Karpas-422 (cell line): ENCODE measurements at regions not wholly inside any gene's neighbourhood (a gene's known extent, or its start where the extent isn't known, plus 50 kb on each side); places are given as distances from the start of the nearest gene placed in this dataset.
A peak's percentile ranks its signal among the peaks of the same experiment; 100 is the strongest.

Experiments
- DNase-seq: peaks from one replicate; pipeline ENCODE4 v3.0.0-alpha.2; 2015
- H2AFZ ChIP-seq: fragments of 200-600 bp; sonication (generic); 2 replicates; pipeline ENCODE4 v1.6.1; 2014; ENCODE audit warnings: antibody characterized with exemption, low read length, mixed read lengths
- H3K27ac ChIP-seq: fragments of 200-600 bp; sonication (generic); 2 replicates; pipeline ENCODE4 v1.5.1; 2014; ENCODE audit warnings: mild to moderate bottlenecking, low read length, moderate library complexity
- H3K27me3 ChIP-seq: fragments of 200-600 bp; sonication (generic); 2 replicates; pipeline ENCODE4 v1.6.1; 2014; ENCODE audit warnings: low read length, mixed read lengths
- H3K36me3 ChIP-seq: fragments of 200-600 bp; sonication (generic); 2 replicates; pipeline ENCODE4 v1.6.1; 2014; ENCODE audit warnings: low read length, mixed read lengths; ENCODE audit not compliant: insufficient read depth
- H3K4me1 ChIP-seq: fragments of 200-600 bp; sonication (generic); 2 replicates; pipeline ENCODE4 v1.6.1; 2014; ENCODE audit warnings: mild to moderate bottlenecking, low read length, mixed read lengths
- H3K4me2 ChIP-seq: fragments of 200-600 bp; sonication (generic); 2 replicates; pipeline ENCODE4 v1.6.1; 2014; ENCODE audit warnings: low read length, low read depth, mild to moderate bottlenecking; ENCODE audit not compliant: poor library complexity, severe bottlenecking
- H3K4me3 ChIP-seq: fragments of 200-600 bp; sonication (generic); 2 replicates; pipeline ENCODE4 v1.5.1; 2014; ENCODE audit warnings: mild to moderate bottlenecking, antibody characterized with exemption, low read length, mixed read lengths
- H3K79me2 ChIP-seq: fragments of 200-600 bp; sonication (generic); 2 replicates; pipeline ENCODE4 v1.6.1; 2014; ENCODE audit warnings: mild to moderate bottlenecking, low read length, mixed read lengths
- H3K9ac ChIP-seq: fragments of 200-600 bp; sonication (generic); 2 replicates; pipeline ENCODE4 v1.6.0; 2014; ENCODE audit warnings: low read length
- H3K9me2 ChIP-seq: fragments of 200-600 bp; sonication (generic), shearing (Covaris generic); replicated peaks from 2 replicates; pipeline ENCODE4 v1.6.0; 2014; ENCODE audit warnings: mild to moderate bottlenecking, low read length, moderate library complexity; ENCODE audit not compliant: insufficient read depth
- H3K9me3 ChIP-seq: fragments of 300-700, 200-600 bp; sonication (generic); 2 replicates; pipeline ENCODE4 v1.6.1; 2014; ENCODE audit warnings: low read length, mixed read lengths
- H4K20me1 ChIP-seq: fragments of 200-600 bp; sonication (generic); 2 replicates; pipeline ENCODE4 v1.6.1; 2014; ENCODE audit warnings: mild to moderate bottlenecking, antibody characterized with exemption, low read length, low read depth; ENCODE audit not compliant: insufficient read depth

DNA sequence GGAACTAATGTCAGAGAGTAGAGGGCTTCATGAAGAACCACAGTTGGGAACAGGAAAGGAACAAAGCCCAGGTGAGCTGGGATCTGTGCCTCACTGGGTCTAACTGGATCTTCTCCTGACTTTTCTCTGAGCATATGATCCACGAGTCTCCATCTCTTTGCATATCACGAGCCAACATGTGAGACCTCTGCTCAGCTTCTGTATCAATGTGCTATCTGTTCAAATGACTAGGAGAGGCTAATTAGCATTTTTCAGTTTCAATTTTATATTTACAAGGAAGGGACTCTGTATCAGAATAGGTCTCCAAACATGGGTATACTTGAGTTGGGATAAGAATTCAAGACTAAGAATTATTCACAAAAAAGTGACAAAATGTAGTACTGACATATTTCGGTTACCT, 73.8 kb upstream of the SGCD start:
- Histone ChIP-seq H3K4me3 (no peak overlapping the region), H3K9me3 (no peaks in the 10 kb centered on the region), H3K36me3 (no peaks in the 10 kb centered on the region), H3K27ac (no peak overlapping the region), H3K79me2 (no peaks in the 10 kb centered on the region), H3K4me2 (no peak overlapping the region), H2AFZ (no peak overlapping the region), H4K20me1 (no peaks in the 10 kb centered on the region), H3K9me2 (no peaks in the 10 kb centered on the region), H3K27me3 (no peaks in the 10 kb centered on the region), H3K9ac (no peak overlapping the region), H3K4me1 (no peaks in the 10 kb centered on the region)
- no peak for DNase-seq

DNA sequence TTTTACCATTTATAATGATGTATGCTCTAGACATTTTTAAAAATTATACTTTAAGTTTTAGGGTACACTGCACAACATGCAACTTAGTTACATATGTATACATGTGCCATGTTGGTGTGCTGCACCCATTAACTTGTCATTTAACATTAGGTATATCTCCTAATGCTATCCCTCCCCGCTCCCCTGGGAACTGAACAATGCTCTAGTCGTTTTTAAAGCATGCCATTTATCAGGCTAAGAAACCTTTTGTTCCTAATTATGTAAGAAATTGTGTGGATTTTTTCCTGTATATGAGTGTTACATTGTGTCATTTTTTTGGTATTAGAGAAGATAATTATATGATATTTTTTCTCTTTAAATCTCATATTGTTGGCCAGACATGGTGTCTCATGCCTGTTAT, 72.8 kb upstream of the SGCD start:
- Histone ChIP-seq H3K27me3 (no peaks in the 10 kb centered on the region), H2AFZ (no peak overlapping the region), H3K9ac (no peak overlapping the region), H4K20me1 (no peaks in the 10 kb centered on the region), H3K27ac (no peak overlapping the region), H3K9me2 (no peaks in the 10 kb centered on the region), H3K36me3 (no peaks in the 10 kb centered on the region), H3K9me3 (no peaks in the 10 kb centered on the region), H3K79me2 (no peaks in the 10 kb centered on the region), H3K4me1 (no peaks in the 10 kb centered on the region), H3K4me2 (no peak overlapping the region), H3K4me3 (no peak overlapping the region)
- no peak for DNase-seq

DNA sequence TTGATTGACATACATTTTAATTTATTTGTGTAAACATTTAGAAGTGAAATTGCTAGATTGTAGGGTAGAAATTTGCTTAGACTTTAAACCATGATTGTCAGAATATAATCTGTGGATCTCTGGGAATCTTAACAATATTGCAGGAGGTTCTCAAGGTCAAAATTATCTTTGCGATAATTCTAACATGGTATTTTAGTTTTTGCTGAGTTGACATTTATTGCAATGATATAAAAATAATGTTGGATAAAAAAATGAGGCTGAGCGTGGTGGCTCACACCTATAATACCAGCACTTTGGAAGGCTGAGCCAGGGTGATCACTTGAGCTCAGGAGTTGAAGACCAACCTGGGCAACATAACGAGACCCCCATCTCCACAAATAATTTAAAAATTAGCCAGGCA, 70.3 kb upstream of the SGCD start:
- no peaks in the 10 kb centered on the region for H4K20me1 ChIP-seq
- no peaks in the 10 kb centered on the region for H3K27me3 ChIP-seq
- no peaks in the 10 kb centered on the region for H3K4me1 ChIP-seq

DNA sequence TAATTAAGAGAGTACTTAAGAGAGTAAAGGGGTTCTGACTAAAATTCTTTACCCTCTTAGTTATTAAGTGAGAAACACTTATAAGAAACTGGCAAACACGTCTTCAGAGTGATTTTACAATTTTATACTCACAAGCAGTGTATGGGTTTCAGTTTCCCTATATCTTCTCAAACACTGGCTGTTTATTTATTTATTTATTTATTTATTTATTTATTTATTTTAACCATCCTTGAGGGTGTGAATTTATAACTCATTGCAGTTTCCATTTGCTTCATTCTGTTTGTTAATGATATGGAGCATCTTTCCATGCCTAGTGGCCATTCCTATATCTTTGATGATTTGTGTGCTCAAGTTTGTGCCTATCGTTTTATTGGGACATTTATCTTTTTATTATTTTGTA, 68.0 kb upstream of the SGCD start:
- H3K36me3 ChIP-seq: no peaks in the 10 kb centered on the region
- H2AFZ ChIP-seq: no peak overlapping the region
- no peaks in the 10 kb centered on the region for H4K20me1 ChIP-seq
- no peak overlapping the region for H3K9ac ChIP-seq
- no peaks in the 10 kb centered on the region for H3K27me3 ChIP-seq
- H3K9me3 ChIP-seq: no peaks in the 10 kb centered on the region
- no peaks in the 10 kb centered on the region for H3K9me2 ChIP-seq
- no peak for DNase-seq
- no peak overlapping the region for H3K4me2 ChIP-seq
- no peak overlapping the region for H3K27ac ChIP-seq
- no peaks in the 10 kb centered on the region for H3K4me1 ChIP-seq
- no peaks in the 10 kb centered on the region for H3K79me2 ChIP-seq
- H3K4me3 ChIP-seq: no peak overlapping the region

More for the DNA sequence above, 70.3 kb upstream of the SGCD start:
- H3K4me3 ChIP-seq: no peak overlapping the region
- H3K9me2 ChIP-seq: no peaks in the 10 kb centered on the region
- H3K9me3 ChIP-seq: no peaks in the 10 kb centered on the region
- H3K4me2 ChIP-seq: no peak overlapping the region
- DNase-seq: no peak
- H2AFZ ChIP-seq: no peak overlapping the region
- no peak overlapping the region for H3K27ac ChIP-seq
- no peaks in the 10 kb centered on the region for H3K36me3 ChIP-seq
- no peaks in the 10 kb centered on the region for H3K79me2 ChIP-seq
- no peak overlapping the region for H3K9ac ChIP-seq

DNA sequence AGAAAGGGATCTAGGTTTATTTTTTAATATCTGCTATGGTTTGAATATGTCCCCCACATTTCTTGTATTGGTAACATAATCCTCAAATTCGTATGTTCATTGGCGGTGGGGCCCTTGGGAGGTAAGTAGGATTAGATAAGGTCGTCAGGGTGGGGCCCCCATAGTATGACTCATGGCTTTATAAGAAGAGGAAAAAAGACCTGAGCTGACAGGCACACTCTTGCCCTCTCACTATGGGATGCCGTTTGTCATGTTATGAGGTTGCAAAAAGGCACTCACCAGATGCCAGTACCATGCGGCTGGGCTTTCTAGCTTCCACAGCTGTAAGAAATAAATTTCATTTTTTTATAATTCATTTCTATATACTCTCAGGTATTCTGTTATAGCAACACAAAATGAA, 67.3 kb upstream of the SGCD start:
- DNase-seq: no peak
- Histone ChIP-seq H3K9me3 (no peaks in the 10 kb centered on the region), H2AFZ (no peak overlapping the region), H3K4me2 (no peak overlapping the region), H3K36me3 (no peaks in the 10 kb centered on the region), H3K4me3 (no peak overlapping the region), H3K27ac (no peak overlapping the region), H4K20me1 (no peaks in the 10 kb centered on the region), H3K9me2 (no peaks in the 10 kb centered on the region), H3K4me1 (no peaks in the 10 kb centered on the region), H3K27me3 (no peaks in the 10 kb centered on the region), H3K79me2 (no peaks in the 10 kb centered on the region), H3K9ac (no peak overlapping the region)

DNA sequence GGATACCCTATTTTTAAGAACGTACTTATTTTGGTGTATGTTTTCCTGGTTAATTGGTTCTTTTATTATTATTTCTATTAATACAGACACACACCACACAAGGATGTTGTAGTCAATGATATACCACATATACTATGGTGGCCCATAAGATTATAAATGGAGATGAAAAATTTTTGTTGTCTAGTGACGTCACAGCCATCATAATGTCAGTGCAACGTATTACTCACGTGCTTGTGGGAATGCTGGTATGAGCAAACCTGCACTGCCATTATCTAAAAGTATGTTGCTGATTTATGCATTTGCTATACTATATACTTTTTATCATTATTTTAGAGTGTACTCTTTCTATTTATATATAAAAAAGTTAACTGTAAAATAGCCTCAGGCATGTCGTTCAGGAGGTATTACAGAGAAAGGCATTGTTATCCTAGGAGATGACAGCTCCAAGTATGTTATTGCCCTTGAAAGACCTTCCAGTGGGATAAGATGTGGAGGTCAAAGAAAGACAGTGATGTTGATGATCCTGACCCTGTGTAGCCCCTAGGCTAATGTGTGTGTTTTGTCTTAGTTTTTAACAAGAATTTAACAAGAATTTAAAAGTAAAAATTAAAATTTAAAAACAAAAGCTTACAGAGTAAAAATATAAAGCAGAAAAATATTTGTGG, 65.6 kb upstream of the SGCD start:
- H3K4me3 ChIP-seq: no peak overlapping the region
- H3K27me3 ChIP-seq: no peaks in the 10 kb centered on the region
- H2AFZ ChIP-seq: no peak overlapping the region
- peak; percentile 40 for DNase-seq
- no peaks in the 10 kb centered on the region for H3K79me2 ChIP-seq
- H3K4me2 ChIP-seq: no peak overlapping the region
- H3K27ac ChIP-seq: no peak overlapping the region
- no peaks in the 10 kb centered on the region for H3K9me3 ChIP-seq
- H3K9me2 ChIP-seq: no peaks in the 10 kb centered on the region
- H4K20me1 ChIP-seq: no peaks in the 10 kb centered on the region
- H3K36me3 ChIP-seq: no peaks in the 10 kb centered on the region
- no peaks in the 10 kb centered on the region for H3K4me1 ChIP-seq
- no peak overlapping the region for H3K9ac ChIP-seq

DNA sequence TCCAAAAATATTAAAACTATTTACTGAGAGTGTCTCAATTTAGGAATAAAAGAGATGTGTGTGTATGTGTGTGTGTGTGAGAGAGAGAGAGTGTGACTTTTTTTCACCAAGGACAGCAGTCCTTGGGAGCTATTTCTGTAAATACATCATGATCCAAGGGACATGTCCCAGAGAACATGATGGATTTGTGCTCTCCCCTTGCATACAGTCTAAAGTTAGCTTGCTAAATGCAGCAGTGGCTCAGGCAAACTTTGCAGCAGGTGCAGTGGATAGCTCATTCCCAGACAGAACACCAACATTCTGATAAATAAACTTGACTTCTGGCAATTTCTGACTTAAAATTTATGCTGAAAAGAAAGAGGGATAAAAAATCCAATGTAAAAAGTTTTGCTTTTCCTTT, 55.4 kb upstream of the SGCD start:
- Histone ChIP-seq H3K4me3 (no peak overlapping the region), H3K9ac (no peak overlapping the region), H2AFZ (no peak overlapping the region), H3K36me3 (no peaks in the 10 kb centered on the region), H3K79me2 (no peaks in the 10 kb centered on the region), H3K4me1 (no peaks in the 10 kb centered on the region), H3K9me2 (no peaks in the 10 kb centered on the region), H3K27me3 (no peaks in the 10 kb centered on the region), H3K4me2 (no peak overlapping the region), H3K27ac (no peak overlapping the region), H4K20me1 (no peaks in the 10 kb centered on the region), H3K9me3 (no peaks in the 10 kb centered on the region)
- DNase-seq: no peak

DNA sequence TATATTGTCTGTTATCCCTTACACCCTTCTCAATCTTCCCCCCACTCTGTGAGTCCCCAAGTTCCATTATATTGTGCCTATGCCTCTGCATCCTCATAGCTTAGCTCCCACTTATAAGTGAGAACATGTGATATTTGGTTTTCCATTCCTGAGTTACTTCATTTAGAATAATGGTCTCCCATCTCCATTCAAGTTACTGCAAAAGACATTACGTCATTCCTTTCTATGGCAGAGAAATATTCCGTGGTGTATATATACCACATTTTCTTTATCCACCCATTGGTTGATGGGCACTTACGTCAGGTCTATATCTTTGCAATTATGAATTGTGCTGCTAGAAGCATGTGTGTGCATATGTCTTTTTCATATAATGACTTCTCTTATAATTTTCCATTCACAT, 54.8 kb upstream of the SGCD start:
- H3K9me3 ChIP-seq: no peaks in the 10 kb centered on the region
- H2AFZ ChIP-seq: no peak overlapping the region
- no peak overlapping the region for H3K9ac ChIP-seq
- H3K36me3 ChIP-seq: no peaks in the 10 kb centered on the region
- no peak overlapping the region for H3K4me3 ChIP-seq
- no peaks in the 10 kb centered on the region for H3K9me2 ChIP-seq
- no peaks in the 10 kb centered on the region for H3K4me1 ChIP-seq
- no peaks in the 10 kb centered on the region for H3K27me3 ChIP-seq
- no peaks in the 10 kb centered on the region for H3K79me2 ChIP-seq
- no peak overlapping the region for H3K27ac ChIP-seq
- DNase-seq: no peak
- no peaks in the 10 kb centered on the region for H4K20me1 ChIP-seq
- H3K4me2 ChIP-seq: no peak overlapping the region

DNA sequence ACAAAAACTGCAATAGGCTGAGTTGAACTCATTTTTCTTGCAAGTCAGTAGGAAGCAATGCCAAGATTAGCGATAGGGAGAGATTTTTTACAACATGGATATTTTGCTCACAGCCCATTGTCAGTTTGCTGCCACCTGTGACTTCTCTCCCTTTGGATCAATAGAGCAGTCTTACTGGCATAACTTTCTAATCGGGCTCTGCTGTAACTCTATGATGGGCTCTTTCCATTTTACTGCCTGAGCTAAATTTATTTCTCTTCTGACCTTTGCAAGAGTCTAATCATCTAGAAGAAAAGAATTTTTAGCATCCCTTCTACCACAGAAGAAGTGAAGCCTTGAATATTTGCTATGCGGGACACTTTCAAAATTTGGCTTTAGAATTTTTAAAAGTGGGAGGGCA, 53.6 kb upstream of the SGCD start:
- H3K4me2 ChIP-seq: no peak overlapping the region
- no peaks in the 10 kb centered on the region for H3K36me3 ChIP-seq
- no peaks in the 10 kb centered on the region for H3K79me2 ChIP-seq
- H3K4me3 ChIP-seq: no peak overlapping the region
- H3K9me2 ChIP-seq: no peaks in the 10 kb centered on the region
- no peak overlapping the region for H3K27ac ChIP-seq
- no peaks in the 10 kb centered on the region for H3K9me3 ChIP-seq
- no peaks in the 10 kb centered on the region for H3K4me1 ChIP-seq
- no peaks in the 10 kb centered on the region for H4K20me1 ChIP-seq
- H3K9ac ChIP-seq: no peak overlapping the region
- no peak overlapping the region for H2AFZ ChIP-seq
- H3K27me3 ChIP-seq: no peaks in the 10 kb centered on the region
- DNase-seq: no peak
